KBM-7 (cell line): ENCODE measurements at regions not wholly inside any gene's neighbourhood (a gene's known extent, or its start where the extent isn't known, plus 50 kb on each side); places are given as distances from the start of the nearest gene placed in this dataset.

ENCODE experiments used
- DNase-seq: peaks from one replicate; pipeline ENCODE4 v3.0.0-alpha.2; 2015
- in situ Hi-C: fragments of 300-500 bp; cut with MboI; formaldehyde crosslinking; loops from 2 replicates; pipeline ENCODE4 v1.14.3; 2020; ENCODE audit warnings: low sequenced_read_pairs, low pct_unique_long_range_greater_than_20kb, mixed read lengths

DNA sequence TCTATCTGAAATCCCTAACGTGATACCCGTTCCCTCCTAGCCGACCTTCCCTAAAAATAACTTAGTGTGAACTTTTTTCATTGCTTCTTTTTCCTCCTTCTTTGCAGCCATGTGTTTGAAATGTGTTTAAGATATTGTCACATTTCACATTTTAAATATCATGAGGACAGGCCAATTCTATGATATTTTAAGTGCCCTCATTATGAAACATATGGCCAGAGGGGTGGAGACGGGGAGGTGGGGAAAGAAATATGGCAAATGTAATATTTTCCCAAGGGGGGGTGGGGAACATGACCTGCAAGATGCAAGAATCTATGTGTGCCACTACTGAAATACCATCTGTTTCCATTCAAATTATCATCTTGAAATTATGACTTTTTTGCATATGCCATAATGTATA lies 1039.2 kb downstream of the AGBL1 start:
- no peak for DNase-seq
- in situ Hi-C loops: no loop called here

DNA sequence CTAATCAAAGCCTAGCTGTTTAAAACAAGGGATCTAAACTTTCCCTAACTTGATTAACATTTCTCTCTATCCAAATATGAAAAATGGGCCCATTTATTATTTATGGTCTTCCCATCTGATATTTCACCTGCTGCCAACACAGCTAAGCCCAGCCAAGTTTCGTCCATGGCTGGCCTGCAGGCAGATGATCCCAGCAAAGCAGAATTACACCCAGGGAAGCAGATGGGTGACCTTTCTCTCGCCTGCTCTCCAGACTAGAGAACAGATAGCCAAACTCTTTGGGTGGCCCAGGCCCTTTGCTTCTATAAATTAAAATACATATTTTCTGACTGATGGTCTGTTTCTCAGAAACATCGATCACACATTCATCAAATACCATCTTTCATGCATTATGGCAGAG lies 1038.8 kb downstream of the AGBL1 start:
- in situ Hi-C loops: no loop called here
- DNase-seq: no peak

DNA sequence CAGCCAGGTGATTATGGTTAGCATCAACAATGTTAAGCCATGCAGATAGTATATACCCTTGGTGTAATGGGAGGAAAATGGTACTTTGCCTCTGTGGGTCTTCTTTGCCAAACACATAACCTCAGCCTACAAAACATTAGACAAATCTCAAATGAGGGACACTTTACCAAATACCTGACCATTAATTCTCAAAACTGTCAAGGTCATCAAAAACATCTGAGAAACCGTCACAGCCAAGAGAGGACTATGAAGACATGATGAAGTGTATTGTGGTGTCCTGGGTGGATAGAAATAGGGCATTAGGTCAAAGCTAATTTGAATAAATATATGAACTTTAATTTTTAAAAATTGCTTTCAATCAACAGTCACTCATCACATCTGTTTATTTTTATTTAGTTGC lies 1036.1 kb downstream of the AGBL1 start:
- DNase-seq: no peak
- in situ Hi-C loops: no loop called here

DNA sequence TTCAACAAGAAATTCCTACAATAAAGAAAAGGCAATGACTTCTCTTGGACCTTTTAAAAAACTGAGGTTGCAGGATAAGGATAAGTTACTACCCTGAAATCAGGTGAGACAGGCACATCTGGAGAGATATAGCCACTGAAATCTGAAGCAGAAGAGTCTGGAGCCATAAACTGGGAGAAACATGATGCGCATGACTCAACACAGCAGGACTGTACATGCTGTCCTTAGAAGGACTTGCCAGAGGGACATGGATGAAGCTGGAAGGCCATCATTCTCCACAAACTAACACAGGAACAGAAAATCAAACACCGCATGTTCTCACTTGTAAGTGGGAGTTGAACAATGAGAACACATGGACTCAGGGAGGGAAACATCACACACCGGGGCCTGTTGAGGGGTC lies 1020.2 kb downstream of the AGBL1 start:
- in situ Hi-C loops: no loop called here
- DNase-seq: no peak

DNA sequence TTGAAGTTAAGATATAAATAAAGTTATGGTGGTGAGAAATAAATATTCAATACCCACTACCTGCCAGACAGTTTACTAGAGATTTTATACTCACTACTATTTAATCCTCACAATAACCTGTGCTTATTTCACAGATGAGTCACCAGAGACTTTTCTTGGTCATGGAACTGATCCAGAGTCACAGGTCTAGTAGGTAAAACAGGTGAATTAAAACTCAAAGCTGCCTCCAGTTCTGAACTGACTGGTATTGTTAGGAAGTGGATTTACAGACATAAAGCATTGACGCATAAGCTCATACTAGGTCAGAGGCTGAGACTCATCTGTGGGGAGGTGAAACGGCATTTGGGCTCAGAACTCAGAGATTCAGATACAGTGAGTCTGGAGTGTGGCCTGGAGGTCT lies 1009.9 kb downstream of the AGBL1 start:
- DNase-seq: no peak
- in situ Hi-C loops: no loop called here

DNA sequence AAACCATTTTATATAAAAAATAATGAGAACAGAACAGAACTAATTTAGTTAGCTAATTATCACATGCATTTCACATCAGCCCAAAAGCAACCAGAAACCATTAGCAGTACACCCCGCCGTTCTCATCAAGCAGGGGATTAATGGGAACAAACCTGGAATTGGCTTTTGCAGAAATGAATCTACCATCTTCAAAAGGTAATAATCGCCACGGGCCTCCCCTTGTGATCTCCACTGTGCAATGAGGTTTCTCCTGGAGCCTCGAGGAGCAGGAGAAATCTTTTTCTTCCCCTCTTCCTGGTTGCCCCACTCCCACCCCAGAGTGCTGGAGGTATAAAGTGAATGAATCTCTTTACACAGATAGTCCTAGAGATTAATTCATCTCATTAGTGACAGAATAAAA lies 1003.5 kb downstream of the AGBL1 start:
- in situ Hi-C loops: no loop called here
- no peak for DNase-seq

DNA sequence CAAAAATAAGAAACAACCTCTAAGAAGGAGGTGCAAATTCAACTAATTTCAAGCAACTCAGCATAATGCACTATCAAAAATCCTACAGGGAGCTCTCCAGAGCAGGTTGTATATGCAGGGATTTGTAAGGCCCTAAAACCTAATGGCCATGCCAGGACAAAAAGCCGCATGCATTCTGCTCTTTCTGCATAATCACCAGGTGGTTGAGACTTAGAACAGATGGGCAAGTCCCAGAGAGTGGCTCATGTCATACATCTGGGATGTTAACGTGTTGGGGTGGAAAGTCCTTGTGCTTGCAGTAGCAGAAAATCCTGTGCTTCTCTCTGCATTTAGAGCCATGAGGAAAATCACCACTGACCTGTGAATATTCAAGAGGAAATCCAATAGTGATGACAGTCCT lies 1002.9 kb downstream of the AGBL1 start:
- DNase-seq: no peak
- in situ Hi-C loops: no loop called here

DNA sequence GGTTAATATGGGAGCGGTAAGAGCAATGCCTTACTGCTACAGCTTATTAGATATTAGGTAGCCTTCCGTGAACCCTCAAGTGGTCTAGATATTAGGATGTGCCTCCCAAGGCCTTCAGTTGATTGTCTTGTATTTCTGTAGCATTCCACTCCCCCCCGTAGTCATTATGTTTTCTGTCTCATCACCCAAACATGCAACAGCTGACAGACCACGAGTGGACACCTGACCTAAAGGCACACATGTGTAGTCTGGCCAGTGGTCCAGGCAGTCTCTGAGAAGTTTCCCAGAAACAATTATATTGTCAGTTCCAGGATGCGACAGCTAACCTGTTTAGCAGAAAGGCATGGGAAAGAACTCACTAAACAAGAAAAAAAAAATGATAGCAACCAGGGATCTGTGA lies 1000.9 kb downstream of the AGBL1 start:
- DNase-seq: no peak
- in situ Hi-C loops: no loop called here
